Neuronal stem cell (in vitro differentiated cells): ENCODE measurements at regions not wholly inside any gene's neighbourhood (a gene's known extent, or its start where the extent isn't known, plus 50 kb on each side); places are given as distances from the start of the nearest gene placed in this dataset.

Experiments used
- DNase-seq: peaks from one replicate; pipeline ENCODE4 v3.0.0-alpha.2; 2013; ENCODE audit warnings: low spot score
- H2AFZ ChIP-seq: one replicate; pipeline ENCODE4 v1.6.1; 2013; ENCODE audit warnings: mild to moderate bottlenecking, low read length, inconsistent platforms
- H2AK5ac ChIP-seq: 2 replicates; pipeline ENCODE4 v1.6.1; 2013; ENCODE audit warnings: low read depth, mild to moderate bottlenecking, inconsistent platforms, low read length, moderate library complexity, mixed read lengths
- H2BK120ac ChIP-seq: 2 replicates; pipeline ENCODE4 v1.6.1; 2013; ENCODE audit warnings: low read depth, mild to moderate bottlenecking, inconsistent platforms, low read length, moderate library complexity, mixed read lengths
- H2BK12ac ChIP-seq: one replicate; pipeline ENCODE4 v1.6.1; 2013; ENCODE audit warnings: low read length, inconsistent platforms
- H2BK15ac ChIP-seq: 2 replicates; pipeline ENCODE4 v1.6.1; 2013; ENCODE audit warnings: mild to moderate bottlenecking, low read length, inconsistent platforms, mixed read lengths
- H2BK5ac ChIP-seq: one replicate; pipeline ENCODE4 v1.6.1; 2013; ENCODE audit warnings: inconsistent platforms, mild to moderate bottlenecking, low read length, moderate library complexity
- H3K14ac ChIP-seq: one replicate; pipeline ENCODE4 v1.6.1; 2013; ENCODE audit warnings: low read length, inconsistent platforms
- H3K18ac ChIP-seq: 2 replicates; pipeline ENCODE4 v1.6.1; 2013; ENCODE audit warnings: low read length, inconsistent platforms
- H3K23ac ChIP-seq: 2 replicates; pipeline ENCODE4 v1.6.1; 2013; ENCODE audit warnings: low read depth, mild to moderate bottlenecking, mixed read lengths, low read length, inconsistent platforms; ENCODE audit not compliant: poor library complexity
- H3K27ac ChIP-seq: replicated peaks from 3 replicates; pipeline ENCODE4 v1.5.1; 2013; ENCODE audit warnings: low read length, inconsistent platforms
- H3K27me3 ChIP-seq, 3 experiments: 2 replicates each; pipeline ENCODE4 v1.6.1; 2013; ENCODE audit warnings: low read length in 3 of 3, mild to moderate bottlenecking in 2 of 3, inconsistent platforms in 1 of 3, low read depth in 1 of 3, mixed read lengths in 1 of 3, moderate library complexity in 1 of 3; ENCODE audit not compliant: control insufficient read depth in 3 of 3, insufficient read depth in 3 of 3
- H3K36me3 ChIP-seq, 2 donors: replicated peaks in 1 of 2; 2 replicates each; pipeline ENCODE4 v1.6.1; 2013; ENCODE audit warnings: low read length in 2 of 2; ENCODE audit not compliant: control insufficient read depth in 2 of 2, insufficient read depth in 2 of 2
- H3K4ac ChIP-seq: 2 replicates; pipeline ENCODE4 v1.6.1; 2013; ENCODE audit warnings: inconsistent platforms, mild to moderate bottlenecking, low read length, moderate library complexity
- H3K4me1 ChIP-seq, 2 donors: 1 replicate in 1 of 2; 2 replicates in 1 of 2; pipeline ENCODE4 v1.6.1; 2013; ENCODE audit warnings: low read length in 2 of 2, low read depth in 1 of 2; ENCODE audit not compliant: control insufficient read depth in 2 of 2, insufficient read depth in 1 of 2
- H3K4me2 ChIP-seq: one replicate; pipeline ENCODE4 v1.6.1; 2013; ENCODE audit warnings: mild to moderate bottlenecking, low read length, inconsistent platforms; ENCODE audit not compliant: insufficient read depth, poor library complexity, severe bottlenecking
- H3K4me3 ChIP-seq, 2 donors: 2 replicates each; pipeline ENCODE4 v1.5.1; 2013; ENCODE audit warnings: low read length in 2 of 2, mild to moderate bottlenecking in 2 of 2, inconsistent platforms in 1 of 2, moderate library complexity in 1 of 2
- H3K79me1 ChIP-seq: one replicate; pipeline ENCODE4 v1.6.1; 2013; ENCODE audit warnings: low read depth, mild to moderate bottlenecking, inconsistent platforms, low read length, moderate library complexity
- H3K9ac ChIP-seq: one replicate; pipeline ENCODE4 v1.6.1; 2013; ENCODE audit warnings: mild to moderate bottlenecking, low read depth, low read length, inconsistent platforms; ENCODE audit not compliant: poor library complexity
- H3K9me3 ChIP-seq, 2 donors: replicated peaks in 1 of 2; 2 replicates each; pipeline versions ENCODE3 to v1.6.1; 2013; ENCODE audit warnings: low read length in 2 of 2, mild to moderate bottlenecking in 2 of 2, inconsistent platforms in 1 of 2, low read depth in 1 of 2, mixed read lengths in 1 of 2, moderate library complexity in 1 of 2; ENCODE audit not compliant: control insufficient read depth in 2 of 2, insufficient read depth in 1 of 2
- H4K8ac ChIP-seq: one replicate; pipeline ENCODE4 v1.6.1; 2013; ENCODE audit warnings: low read depth, mild to moderate bottlenecking, inconsistent platforms, low read length, moderate library complexity
- H4K91ac ChIP-seq: one replicate; pipeline ENCODE4 v1.6.1; 2013; ENCODE audit warnings: low read length, low read depth, mild to moderate bottlenecking, inconsistent platforms; ENCODE audit not compliant: poor library complexity
- WGBS, 2 donors: extraction: QIAGEN DNeasy Blood & Tissue Kit; methylation state at CpG; one replicate each; pipeline ENCODE4 v1.1.7; 2013; ENCODE audit warnings: missing lambda C conversion rate in 2 of 2, mixed read lengths in 1 of 2; ENCODE audit not compliant: insufficient read length in 2 of 2, insufficient replicate concordance in 1 of 2; ENCODE audit errors: extremely low coverage in 2 of 2; 5-methylcytosine and 5-hydroxymethylcytosine counted together

GRCh38 chr13:27869436-27870095, 50.2 kb upstream of the PDX1 start:
- no CpG with 5 or more reads among the region's 6 CpGs for WGBS, 2 donors
- H2AFZ ChIP-seq: no peak overlapping the region
- H3K4ac ChIP-seq: no peak overlapping the region
- H2BK15ac ChIP-seq: no peak overlapping the region
- no peak overlapping the region for H3K4me3 ChIP-seq
- H3K14ac ChIP-seq: no peak overlapping the region
- no peak overlapping the region for H3K23ac ChIP-seq
- no peaks in the 10 kb centered on the region for H3K9me3 ChIP-seq
- H4K8ac ChIP-seq: no peak overlapping the region
- no peak overlapping the region for H2BK120ac ChIP-seq
- no peak overlapping the region for H3K4me2 ChIP-seq
- H3K4me1 ChIP-seq: no peaks in the 10 kb centered on the region
- no peak overlapping the region for H3K27ac ChIP-seq
- H3K36me3 ChIP-seq: no peaks in the 10 kb centered on the region
- no peak overlapping the region for H2BK5ac ChIP-seq
- H4K91ac ChIP-seq: no peak overlapping the region
- no peak overlapping the region for H2BK12ac ChIP-seq
- H2AK5ac ChIP-seq: no peak overlapping the region
- H3K9ac ChIP-seq: no peak overlapping the region
- H3K27me3 ChIP-seq: peaks cover 0 to 2% (median 0%) of the 10 kb centered on the region in 3 experiments
- no peaks in the 10 kb centered on the region for H3K79me1 ChIP-seq
- no peak for DNase-seq
- H3K18ac ChIP-seq: no peak overlapping the region
